ENCODE measurements at regions not wholly inside any gene's neighbourhood (a gene's known extent, or its start where the extent isn't known, plus 50 kb on each side); places are given as distances from the start of the nearest gene placed in this dataset.

GRCh38 chr12:42801271-42801670 lies 211.7 kb upstream of the PRICKLE1 start:
- Histone ChIP-seq H3K4me3 (no peak overlapping the region), H3K27me3 (no peaks in the 10 kb centered on the region), H3K27ac (no peak overlapping the region), H3K36me3 (no peaks in the 10 kb centered on the region), H3K4me1 (no peaks in the 10 kb centered on the region), H3K9me3 (no peaks in the 10 kb centered on the region)
- TF ChIP-seq, protein P1, sequence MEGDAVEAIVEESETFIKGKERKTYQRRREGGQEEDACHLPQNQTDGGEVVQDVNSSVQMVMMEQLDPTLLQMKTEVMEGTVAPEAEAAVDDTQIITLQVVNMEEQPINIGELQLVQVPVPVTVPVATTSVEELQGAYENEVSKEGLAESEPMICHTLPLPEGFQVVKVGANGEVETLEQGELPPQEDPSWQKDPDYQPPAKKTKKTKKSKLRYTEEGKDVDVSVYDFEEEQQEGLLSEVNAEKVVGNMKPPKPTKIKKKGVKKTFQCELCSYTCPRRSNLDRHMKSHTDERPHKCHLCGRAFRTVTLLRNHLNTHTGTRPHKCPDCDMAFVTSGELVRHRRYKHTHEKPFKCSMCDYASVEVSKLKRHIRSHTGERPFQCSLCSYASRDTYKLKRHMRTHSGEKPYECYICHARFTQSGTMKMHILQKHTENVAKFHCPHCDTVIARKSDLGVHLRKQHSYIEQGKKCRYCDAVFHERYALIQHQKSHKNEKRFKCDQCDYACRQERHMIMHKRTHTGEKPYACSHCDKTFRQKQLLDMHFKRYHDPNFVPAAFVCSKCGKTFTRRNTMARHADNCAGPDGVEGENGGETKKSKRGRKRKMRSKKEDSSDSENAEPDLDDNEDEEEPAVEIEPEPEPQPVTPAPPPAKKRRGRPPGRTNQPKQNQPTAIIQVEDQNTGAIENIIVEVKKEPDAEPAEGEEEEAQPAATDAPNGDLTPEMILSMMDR (IDR thresholded peaks at IDR 0.05): no peak
- DNase-seq (ENCODE audit: low spot score): no peak

- Histone ChIP-seq H3K9me3 (no peaks in the 10 kb centered on the region), H3K27me3 (no peaks in the 10 kb centered on the region), H3K4me3 (no peak overlapping the region), H3K27ac (no peak overlapping the region), H3K36me3 (no peaks in the 10 kb centered on the region), H3K4me1 (no peaks in the 10 kb centered on the region)
- TF ChIP-seq, protein P1 (IDR thresholded peaks at IDR 0.05): no peak
- no peak for DNase-seq (ENCODE audit: low spot score)
Measured at GRCh38 chr12:42799966-42800365, 210.4 kb upstream of the PRICKLE1 start.

- no peak for DNase-seq (ENCODE audit: low spot score)
- Histone ChIP-seq H3K9me3 (no peaks in the 10 kb centered on the region), H3K36me3 (no peaks in the 10 kb centered on the region), H3K27me3 (no peaks in the 10 kb centered on the region), H3K4me1 (no peaks in the 10 kb centered on the region), H3K4me3 (no peak overlapping the region), H3K27ac (no peak overlapping the region)
- TF ChIP-seq, protein P1 (IDR thresholded peaks at IDR 0.05): no peak
Measured at GRCh38 chr12:42798811-42799438, 209.4 kb upstream of the PRICKLE1 start.

DNA sequence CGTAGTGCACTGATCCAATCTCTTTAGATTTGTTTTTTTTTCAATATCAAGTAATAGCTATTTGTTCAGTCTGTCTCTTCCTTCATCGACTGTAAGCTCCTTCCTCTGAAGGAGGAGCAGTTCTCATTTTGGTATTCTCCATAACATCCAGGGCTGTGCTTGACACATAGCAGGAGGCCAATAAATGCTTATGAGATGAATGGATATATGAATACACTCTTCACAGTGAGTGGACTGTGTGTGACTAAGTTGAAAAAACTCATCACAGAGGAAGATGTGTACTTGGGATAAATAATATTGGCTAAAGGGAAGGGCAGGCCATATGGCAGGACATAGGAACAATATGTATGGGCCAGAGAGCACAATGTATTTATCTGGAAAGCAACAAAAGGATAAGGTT lies 205.3 kb upstream of the PRICKLE1 start:
- TF ChIP-seq, protein P1 (IDR thresholded peaks at IDR 0.05): no peak
- Histone ChIP-seq H3K27ac (no peak overlapping the region), H3K9me3 (no peaks in the 10 kb centered on the region), H3K4me1 (peaks cover 0 to 10% of the 10 kb centered on the region in 2 donors), H3K36me3 (no peaks in the 10 kb centered on the region), H3K4me3 (no peak overlapping the region), H3K27me3 (no peaks in the 10 kb centered on the region)
- DNase-seq (ENCODE audit: low spot score): no peak

GRCh38 chr12:42793166-42793565 lies 203.6 kb upstream of the PRICKLE1 start:
- TF ChIP-seq, protein P1 (IDR thresholded peaks at IDR 0.05): no peak
- H3K27ac ChIP-seq: no peak overlapping the region
- H3K36me3 ChIP-seq: no peaks in the 10 kb centered on the region
- DNase-seq (ENCODE audit: low spot score): no peak
- H3K27me3 ChIP-seq: no peaks in the 10 kb centered on the region
- H3K4me3 ChIP-seq: no peak overlapping the region
- H3K4me1 ChIP-seq: peaks cover 0 to 12% of the 10 kb centered on the region in 2 donors
- H3K9me3 ChIP-seq: no peaks in the 10 kb centered on the region

- Histone ChIP-seq H3K36me3 (no peaks in the 10 kb centered on the region), H3K4me3 (no peak overlapping the region), H3K4me1 (peaks cover 0 to 12% of the 10 kb centered on the region in 2 donors), H3K9me3 (no peaks in the 10 kb centered on the region), H3K27me3 (no peaks in the 10 kb centered on the region), H3K27ac (no peak overlapping the region)
- TF ChIP-seq, protein P1 (IDR thresholded peaks at IDR 0.05): no peak
- DNase-seq (ENCODE audit: low spot score): no peak
Measured at GRCh38 chr12:42792265-42792664, 202.7 kb upstream of the PRICKLE1 start.
